GM18526 (cell line): ENCODE measurements at regions not wholly inside any gene's neighbourhood (a gene's known extent, or its start where the extent isn't known, plus 50 kb on each side); places are given as distances from the start of the nearest gene placed in this dataset.

Experiments used
- POLR2A ChIP-seq: IDR thresholded peaks from 3 replicates; pipeline ENCODE4 v1.6.1; 2011; ENCODE audit not compliant: insufficient read length; ENCODE audit errors: extremely low read depth

DNA sequence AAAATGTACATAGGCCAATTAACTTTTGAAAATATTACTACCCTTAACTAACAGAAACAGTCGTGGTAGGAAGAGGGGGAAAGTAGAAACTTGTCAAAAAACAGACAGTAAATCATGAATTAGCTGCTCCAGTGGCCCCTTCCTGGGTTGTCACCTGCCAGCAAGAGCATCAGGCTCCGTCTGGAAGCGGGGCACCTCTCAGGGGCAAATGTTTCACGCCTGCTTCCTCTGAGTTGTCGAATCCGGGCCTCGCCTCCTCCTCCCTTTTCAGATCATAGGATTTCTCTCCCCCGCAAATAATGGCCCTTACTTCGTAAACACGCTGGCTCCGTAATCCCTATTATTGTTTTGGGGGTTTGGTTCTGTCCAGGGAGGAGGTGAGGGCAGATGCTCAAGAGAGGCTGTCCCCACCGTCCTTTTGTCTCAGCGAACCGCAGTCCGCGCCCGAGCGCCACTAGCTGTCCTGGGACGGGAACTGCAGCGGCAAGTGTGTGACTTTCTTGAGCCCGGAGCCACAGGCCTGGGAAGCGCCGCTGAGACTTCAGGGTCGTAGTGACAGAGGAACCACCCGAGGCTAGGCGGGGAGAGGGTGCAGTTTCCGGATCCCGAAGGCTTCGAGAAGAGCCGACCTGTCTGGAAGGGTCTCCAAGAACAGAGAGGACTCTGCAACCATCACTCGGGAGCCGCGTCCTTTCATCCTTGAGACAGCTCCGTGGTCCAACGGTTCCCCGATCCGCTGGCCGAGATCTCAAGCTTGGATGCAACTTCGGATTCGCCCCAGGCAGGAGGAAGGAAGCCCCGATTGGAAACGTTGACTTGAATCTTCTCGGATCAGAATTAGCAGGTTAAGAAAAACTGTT lies 214.5 kb upstream of the ZNF184 start:
- peak; percentile 25 for TF ChIP-seq POLR2A

DNA sequence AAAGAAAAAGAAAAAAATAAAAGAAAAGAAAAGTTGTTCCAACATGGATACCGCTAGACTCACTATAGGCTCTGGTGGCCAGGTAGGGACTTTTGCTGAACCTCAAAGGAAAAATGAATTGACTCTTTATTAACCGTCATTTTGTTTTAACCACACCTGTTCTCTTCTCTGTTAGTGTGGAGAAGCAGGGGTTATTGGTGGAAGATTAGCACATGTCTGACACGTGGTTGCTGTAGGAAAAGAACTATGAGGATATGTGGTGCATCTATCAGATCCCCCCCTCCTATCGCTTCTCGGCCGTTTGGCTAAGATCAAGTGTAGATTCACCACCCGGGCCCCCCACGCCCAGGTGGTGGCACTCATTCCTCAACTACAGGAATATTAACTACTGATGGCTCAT lies 212.4 kb upstream of the ZNF184 start:
- no peak for TF ChIP-seq POLR2A

GRCh38 chr6:27684264-27685211 lies 211.6 kb upstream of the ZNF184 start:
- no peak for TF ChIP-seq POLR2A

DNA sequence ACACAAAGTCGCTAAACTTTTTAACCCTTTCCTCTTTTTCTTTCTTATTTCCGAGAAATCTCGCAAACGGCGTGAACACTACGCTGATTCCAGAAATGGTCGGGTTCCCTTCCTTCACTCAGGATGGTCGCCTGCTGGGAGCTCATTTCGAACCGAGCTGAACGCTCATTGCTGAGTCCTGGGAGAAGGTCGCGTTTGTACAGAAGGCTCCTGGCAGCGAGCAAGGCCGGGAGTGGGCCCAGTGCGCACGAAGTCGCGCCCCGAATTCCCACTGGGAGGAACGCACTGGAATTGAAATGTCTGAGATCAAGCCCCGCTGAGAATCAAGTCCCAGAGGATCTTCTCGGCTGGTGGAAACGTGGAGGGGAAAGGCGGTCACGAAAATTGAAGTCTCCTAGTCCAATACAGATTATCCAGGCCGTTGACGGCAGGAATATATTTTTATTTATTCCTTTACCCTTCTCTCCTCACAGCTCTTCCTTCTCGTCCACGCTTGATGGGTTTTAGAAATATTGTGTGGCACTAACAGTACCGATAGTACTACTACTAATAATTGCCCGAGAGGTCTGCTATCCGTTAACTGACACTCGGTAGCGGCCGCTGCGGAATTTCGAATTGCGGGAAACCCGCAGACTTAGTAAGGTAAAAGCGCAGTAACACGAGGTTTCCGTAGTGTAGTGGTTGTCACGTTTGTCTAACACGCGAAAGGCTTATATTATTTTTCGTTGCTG lies 207.2 kb upstream of the ZNF184 start:
- peak; percentile 21 for TF ChIP-seq POLR2A

DNA sequence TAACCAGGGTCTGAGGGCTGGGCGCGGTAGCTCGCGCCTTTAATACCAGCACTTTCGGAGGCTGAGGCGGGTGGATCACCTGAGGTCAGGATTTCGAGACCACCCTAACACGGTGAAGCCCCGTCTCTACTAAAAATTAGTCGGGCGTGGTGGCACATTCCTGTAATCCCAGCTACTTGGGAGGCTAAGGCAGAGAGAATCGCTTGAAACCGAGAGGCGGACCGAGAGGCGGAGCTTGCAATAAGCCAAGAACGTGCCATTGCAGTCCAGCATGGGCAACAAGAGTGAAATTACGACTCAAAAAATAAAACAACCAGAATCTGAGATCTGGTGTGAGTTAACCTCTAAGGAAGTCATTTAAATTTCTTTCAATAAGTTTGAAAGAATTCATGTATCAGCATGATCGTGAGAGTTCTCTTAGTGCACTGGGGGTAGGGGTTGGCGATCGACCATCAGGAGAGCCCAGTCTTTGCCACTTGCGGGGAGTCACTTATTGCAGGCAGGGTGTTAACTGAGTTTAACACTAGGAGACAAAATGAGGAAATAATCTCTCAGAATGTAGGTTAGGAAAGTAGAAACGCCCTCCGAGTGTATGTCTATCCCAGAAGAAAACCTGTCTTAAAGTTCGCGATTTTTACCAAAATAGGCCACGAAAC lies 206.5 kb upstream of the ZNF184 start:
- no peak for TF ChIP-seq POLR2A

DNA sequence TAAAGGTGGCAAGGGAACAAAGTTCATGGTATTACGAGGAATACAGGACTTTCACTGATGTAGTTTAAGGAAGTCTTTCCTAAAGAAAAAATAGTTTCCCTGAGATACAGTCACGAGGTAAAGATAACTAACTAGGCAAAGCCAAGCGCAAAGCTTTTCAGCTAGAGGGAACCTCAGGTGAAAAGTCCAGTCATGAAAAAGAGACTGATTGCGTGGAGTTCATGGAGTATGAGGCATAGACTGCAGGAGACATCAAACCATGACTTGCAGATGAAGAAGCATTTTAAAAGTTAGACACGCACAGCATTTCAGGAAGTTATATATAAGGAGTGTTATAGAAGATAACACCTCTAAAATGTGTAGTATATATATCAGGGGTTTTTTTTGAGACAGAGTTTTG lies 205.6 kb upstream of the ZNF184 start:
- TF ChIP-seq POLR2A: no peak

- TF ChIP-seq POLR2A: no peak
These were observed 202.0 kb upstream of the ZNF184 start for GRCh38 chr6:27674882-27675281.

DNA sequence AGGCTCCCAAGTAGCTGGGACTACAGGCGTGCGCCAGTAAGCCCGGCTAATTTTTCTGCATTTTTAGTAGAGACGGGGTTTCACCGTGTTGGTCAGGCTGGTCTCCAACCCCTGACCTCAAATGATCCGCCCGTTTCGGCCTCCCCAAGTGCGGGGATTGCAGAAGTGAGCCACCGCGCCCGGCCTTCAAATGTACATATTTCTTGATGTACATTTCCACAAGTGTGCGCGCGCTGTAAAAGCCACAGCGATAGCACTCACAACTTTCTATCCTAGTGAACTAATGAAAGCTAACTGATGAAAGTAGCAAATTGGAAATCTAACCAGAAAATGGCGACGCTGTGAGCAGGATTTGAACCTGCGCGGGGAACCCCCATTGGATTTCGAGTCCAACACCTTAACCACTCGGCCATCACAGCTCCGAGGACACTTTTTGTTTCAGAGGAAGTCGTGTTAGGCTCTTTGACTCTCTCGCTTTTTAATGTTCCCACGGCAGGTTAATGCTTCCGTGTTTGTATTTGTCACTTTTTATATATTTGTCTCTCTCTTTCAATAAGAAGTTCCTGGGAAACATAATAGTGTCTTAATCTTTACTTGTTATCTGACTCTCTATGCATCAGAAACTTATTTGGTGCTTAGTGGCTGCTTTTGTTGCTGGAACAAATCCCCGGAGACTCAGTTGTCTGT lies 199.4 kb upstream of the ZNF184 start:
- no peak for TF ChIP-seq POLR2A

GRCh38 chr6:27669624-27670301 lies 196.9 kb upstream of the ZNF184 start:
- TF ChIP-seq POLR2A: no peak

- no peak for TF ChIP-seq POLR2A
These were observed 196.4 kb upstream of the ZNF184 start for GRCh38 chr6:27669295-27669623.

- no peak for TF ChIP-seq POLR2A
These were observed 195.8 kb upstream of the ZNF184 start for GRCh38 chr6:27668442-27669294.

- no peak for TF ChIP-seq POLR2A
These were observed 194.9 kb upstream of the ZNF184 start for GRCh38 chr6:27667657-27668441.
